Middle frontal gyrus (tissue), 1 donor: ENCODE measurements at regions not wholly inside any gene's neighbourhood (a gene's known extent, or its start where the extent isn't known, plus 50 kb on each side); places are given as distances from the start of the nearest gene placed in this dataset.

Experiments used
- DNase-seq: peaks from one replicate; pipeline ENCODE4 v3.0.0-alpha.2; 2015; ENCODE audit warnings: low spot score; ENCODE audit errors: extremely low spot score

GRCh38 chr9:7402334-7403027, 397.1 kb downstream of the DMAC1 start:
- DNase-seq: no peak

GRCh38 chr9:7401116-7401515, 398.5 kb downstream of the DMAC1 start:
- no peak for DNase-seq

GRCh38 chr9:7394002-7394774, 405.4 kb downstream of the DMAC1 start:
- DNase-seq: no peak

GRCh38 chr9:7392148-7392547, 407.4 kb downstream of the DMAC1 start:
- no peak for DNase-seq

GRCh38 chr9:7388755-7389154, 410.8 kb downstream of the DMAC1 start:
- no peak for DNase-seq

- DNase-seq: no peak
Measured at GRCh38 chr9:7387840-7388239, 411.7 kb downstream of the DMAC1 start.

- DNase-seq: no peak
Measured at GRCh38 chr9:7382304-7382703, 417.3 kb downstream of the DMAC1 start.

GRCh38 chr9:7377489-7377888, 422.1 kb downstream of the DMAC1 start:
- no peak for DNase-seq

- no peak for DNase-seq
Measured at GRCh38 chr9:7376833-7377232, 422.7 kb downstream of the DMAC1 start.

- no peak for DNase-seq
Measured at GRCh38 chr9:7376213-7376612, 423.4 kb downstream of the DMAC1 start.

GRCh38 chr9:7375013-7375511, 424.5 kb downstream of the DMAC1 start:
- DNase-seq: no peak

- DNase-seq: no peak
Measured at GRCh38 chr9:7370988-7371387, 428.6 kb downstream of the DMAC1 start.

- DNase-seq: no peak
Measured at GRCh38 chr9:7370381-7370780, 429.2 kb downstream of the DMAC1 start.

GRCh38 chr9:7369384-7369821, 430.2 kb downstream of the DMAC1 start:
- no peak for DNase-seq

GRCh38 chr9:7368410-7369292, 430.9 kb downstream of the DMAC1 start:
- DNase-seq: no peak

GRCh38 chr9:7367726-7368125, 431.9 kb downstream of the DMAC1 start:
- DNase-seq: no peak

GRCh38 chr9:7366121-7366520, 433.5 kb downstream of the DMAC1 start:
- DNase-seq: no peak

- no peak for DNase-seq
Measured at GRCh38 chr9:7363777-7364477, 435.7 kb downstream of the DMAC1 start.

- no peak for DNase-seq
Measured at GRCh38 chr9:7360513-7360912, 439.1 kb downstream of the DMAC1 start.

GRCh38 chr9:7358876-7359275, 440.7 kb downstream of the DMAC1 start:
- DNase-seq: no peak

GRCh38 chr9:7354704-7355103, 444.9 kb downstream of the DMAC1 start:
- no peak for DNase-seq
